ENCODE measurements at regions not wholly inside any gene's neighbourhood (a gene's known extent, or its start where the extent isn't known, plus 50 kb on each side); places are given as distances from the start of the nearest gene placed in this dataset.
"Not testable (repeated sequence)": the region's sequence is repeated elsewhere in the genome, so short reads cannot be mapped to it uniquely, and the experiment has no call there.

DNA sequence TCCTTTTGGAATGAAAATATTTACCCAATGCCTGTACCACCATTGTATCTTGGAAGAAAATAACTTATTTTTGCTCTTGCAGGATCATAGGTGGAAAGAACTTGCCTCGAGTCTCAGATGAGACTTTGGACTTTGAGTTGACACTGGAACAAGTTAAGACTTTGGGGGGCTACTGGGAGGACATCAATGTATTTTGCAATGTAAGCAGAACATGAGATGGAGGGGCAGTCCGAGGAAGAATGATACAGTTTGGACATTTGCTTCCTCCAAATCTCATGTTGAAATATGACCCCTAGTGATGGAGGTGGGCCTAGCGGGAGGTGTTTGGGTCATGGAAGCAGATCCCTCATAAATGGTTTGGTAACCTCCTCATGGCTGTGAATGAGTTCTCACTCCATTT, 1428.6 kb downstream of the ZPLD1 start:
- intact Hi-C loops (cut with micrococcal nuclease) = no loop called here

DNA sequence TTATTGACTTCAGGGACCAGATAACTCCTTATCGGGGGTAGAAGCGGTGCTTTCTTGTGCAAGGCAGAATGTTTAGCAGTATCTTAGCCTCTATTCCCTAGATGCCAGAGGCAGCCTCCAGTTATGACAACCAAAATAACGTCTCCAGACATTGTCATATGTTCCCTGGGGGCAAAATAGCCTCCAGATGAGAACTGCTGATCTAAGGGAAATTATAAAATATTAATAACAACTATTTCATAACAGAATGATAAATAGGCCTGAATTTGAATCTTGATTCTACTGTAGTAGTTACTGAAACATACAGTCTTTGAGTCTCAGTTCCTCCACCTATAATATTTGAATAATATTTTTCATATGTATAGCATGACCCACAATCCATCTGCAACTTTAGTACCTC, 1431.3 kb downstream of the ZPLD1 start:
- intact Hi-C loops (cut with micrococcal nuclease) = no loop called here

DNA sequence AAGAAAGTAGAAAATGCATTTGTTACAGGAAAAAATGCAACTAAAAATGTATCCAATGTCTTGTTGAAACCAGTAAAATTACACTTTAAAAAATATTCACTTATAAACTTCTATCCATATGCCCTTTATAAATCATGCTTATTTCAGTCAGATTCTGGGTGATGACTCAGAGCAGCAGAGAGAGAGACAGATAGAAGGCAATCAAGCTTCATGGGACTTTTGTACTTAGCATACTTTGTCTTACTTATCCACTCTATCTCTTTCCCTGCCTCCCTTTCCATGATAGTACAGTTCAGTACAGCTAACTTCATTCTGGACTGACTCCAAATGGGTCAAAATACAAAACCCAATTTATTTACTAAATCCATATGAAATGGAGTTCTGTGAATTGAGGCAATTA, 1438.2 kb downstream of the ZPLD1 start:
- intact Hi-C loops (cut with micrococcal nuclease) = no loop called here

DNA sequence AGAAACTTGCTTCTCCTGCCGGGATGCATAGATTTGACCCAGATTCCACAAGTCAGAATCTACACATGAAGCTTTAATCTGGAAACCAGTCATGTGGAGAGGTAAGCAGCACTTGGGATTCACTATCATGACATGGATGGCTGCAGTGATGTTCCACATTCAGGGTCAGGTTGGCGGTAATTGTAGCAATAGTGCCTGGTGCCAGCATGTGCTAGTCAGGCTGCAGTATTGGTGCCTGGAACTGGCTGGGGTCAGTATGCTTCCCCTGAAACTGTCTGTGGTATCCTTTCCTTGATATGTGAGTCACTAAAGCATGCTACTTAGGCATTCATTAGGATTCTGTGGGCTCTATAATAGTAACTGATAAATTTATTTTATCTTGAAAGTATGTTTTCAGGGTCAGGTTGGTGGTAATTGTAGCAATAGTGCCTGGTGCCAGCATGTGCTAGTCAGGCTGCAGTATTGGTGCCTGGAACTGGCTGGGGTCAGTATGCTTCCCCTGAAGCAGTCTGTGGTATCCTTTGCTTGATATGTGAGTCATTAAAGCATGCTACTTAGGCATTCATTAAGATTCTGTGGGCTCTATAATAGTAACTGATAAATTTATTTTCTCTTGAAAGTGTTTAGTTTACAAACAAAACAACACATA, 1439.2 kb downstream of the ZPLD1 start:
- intact Hi-C loops (cut with micrococcal nuclease) = no loop called here

DNA sequence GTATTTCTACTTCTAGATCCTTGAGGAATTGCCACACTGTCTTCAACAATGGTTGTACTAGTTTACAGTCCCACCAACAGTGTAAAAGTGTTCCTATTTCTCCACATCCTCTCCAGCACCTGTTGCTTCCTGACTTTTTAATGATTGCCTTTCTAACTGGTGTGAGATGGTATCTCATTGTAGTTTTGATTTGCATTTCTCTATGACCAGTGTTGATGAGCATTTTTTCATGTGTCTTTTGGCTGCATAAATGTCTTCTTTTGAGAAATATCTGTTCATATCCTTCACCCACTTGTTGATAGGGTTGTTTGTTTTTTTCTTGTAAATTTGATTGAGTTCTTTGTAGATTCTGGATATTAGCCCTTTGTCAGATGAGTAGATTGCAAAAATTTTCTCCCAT, 1447.0 kb downstream of the ZPLD1 start:
- intact Hi-C loops (cut with micrococcal nuclease) = not testable (repeated sequence)

DNA sequence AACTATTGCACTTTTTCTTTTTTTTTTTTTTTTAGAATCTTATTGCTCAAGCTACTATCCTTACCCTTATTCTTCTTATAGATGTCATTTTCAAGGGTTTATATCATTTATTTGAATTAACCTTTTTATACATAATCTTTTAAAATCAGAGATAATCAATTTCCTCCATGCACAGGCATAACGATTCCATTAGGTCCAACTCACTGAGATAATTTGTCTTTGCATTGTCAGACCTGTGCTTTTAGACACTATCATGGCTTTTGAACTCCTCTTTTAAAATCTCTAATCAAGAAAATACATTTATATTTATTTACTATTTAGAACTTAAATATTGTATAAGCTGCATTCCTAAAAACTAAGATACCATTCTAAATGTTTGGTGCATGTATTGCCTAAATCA, 1454.9 kb downstream of the ZPLD1 start:
- intact Hi-C loops (cut with micrococcal nuclease) = no loop called here

DNA sequence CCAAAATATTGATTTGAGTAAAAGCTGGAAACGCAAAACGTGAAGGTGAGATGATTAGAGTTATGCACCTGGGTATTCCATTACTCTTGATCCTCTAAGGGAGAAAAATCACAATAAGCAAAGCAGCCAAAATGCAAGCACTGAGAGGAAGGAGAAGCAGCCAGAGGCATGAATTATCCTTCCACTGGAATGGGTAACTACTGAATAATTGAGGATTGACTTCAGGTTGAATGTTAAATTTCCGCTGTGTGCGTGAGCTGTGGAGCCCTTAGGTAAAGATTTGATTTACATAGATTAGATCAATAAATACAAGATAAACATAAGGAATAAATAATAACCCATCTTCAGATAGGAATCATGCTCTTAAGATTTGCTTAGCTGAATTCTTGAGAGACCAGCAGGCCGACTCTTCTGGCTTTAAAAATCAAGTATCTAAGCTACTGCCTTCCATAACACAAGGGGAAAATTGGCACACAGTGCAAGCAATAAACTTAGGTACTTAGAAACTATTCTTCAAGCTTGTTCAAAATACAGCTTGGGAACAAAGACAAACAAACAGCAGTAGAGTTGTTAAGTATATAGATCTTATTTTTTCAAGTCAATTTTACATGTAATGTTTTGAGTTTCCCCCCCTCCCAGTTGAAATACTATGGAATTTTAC, 1459.5 kb downstream of the ZPLD1 start:
- intact Hi-C loops (cut with micrococcal nuclease) = no loop called here

DNA sequence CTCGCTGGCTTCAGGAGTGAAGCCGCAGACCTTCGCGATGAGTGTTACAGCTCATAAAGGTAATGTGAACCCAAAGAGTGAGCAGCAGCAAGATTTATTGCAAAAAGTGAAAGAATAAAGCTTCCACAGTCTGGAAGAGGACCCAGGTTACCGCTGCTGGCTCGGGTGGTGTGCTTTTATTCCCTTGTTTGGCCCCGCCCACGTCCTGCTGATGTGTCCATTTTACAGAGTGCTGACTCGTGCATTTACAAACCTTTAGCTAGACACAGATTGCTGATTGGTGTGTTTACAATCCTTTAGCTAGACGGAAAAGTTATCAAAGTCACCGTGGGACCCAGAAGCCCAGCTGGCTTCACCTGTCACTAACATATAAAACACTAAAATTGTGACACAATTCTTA, 1464.5 kb downstream of the ZPLD1 start:
- intact Hi-C loops (cut with micrococcal nuclease) = no loop called here

DNA sequence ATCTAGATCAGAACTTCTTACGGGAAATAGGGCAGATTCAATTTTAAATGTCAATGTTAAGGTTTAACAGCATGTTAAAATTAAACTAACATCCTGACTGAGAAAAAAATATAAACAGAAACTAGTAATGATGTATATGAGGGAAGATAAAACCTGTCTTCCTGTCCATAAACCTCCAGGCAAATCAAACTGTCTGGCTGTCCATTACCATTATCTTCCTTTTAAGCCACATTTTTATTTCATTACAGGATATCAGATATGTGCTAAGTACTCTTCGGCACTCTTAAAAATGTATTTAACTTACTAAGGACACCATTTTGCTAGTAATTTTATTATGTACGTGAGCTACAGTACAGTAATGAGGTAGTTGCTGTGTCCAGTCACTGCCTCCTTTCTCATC, 1461.7 kb upstream of the ALCAM start:
- intact Hi-C loops (cut with micrococcal nuclease) = no loop called here

DNA sequence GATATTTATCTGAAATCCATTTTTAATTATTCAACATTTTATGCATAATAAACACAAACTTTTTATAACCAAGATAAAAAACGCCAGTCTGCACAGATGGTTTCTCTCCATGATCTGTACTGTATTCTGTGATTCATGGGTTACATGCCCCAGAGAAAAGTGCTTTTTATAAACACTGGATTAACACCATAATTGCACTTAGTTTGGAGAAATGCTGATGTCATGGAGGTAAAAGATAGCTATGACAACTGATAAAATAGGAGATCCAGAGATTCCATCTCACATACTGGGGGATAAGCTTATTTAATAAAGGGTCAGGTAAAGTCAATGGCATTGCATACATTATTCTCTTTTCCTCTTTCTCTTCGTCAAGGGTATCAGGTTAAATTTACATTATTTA, 1460.4 kb upstream of the ALCAM start:
- intact Hi-C loops (cut with micrococcal nuclease) = no loop called here

DNA sequence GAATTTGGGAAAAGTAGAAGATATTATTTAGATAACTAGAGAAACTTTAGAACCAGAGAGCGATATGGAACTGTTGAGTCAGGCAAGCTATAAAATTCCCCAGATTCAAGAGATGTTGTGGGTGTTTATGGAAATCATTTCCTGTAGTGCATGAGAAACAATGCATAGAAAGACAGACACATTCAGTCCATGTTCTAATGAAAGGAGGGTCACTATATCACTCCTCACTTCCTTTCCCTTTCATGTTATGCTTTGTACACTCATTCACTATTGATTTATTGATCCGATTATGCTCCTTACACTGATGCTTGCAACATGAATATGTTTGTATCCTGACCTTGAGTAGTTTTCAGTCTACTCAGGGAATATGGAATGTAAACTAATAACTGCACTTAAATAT, 1459.9 kb upstream of the ALCAM start:
- intact Hi-C loops (cut with micrococcal nuclease) = no loop called here

DNA sequence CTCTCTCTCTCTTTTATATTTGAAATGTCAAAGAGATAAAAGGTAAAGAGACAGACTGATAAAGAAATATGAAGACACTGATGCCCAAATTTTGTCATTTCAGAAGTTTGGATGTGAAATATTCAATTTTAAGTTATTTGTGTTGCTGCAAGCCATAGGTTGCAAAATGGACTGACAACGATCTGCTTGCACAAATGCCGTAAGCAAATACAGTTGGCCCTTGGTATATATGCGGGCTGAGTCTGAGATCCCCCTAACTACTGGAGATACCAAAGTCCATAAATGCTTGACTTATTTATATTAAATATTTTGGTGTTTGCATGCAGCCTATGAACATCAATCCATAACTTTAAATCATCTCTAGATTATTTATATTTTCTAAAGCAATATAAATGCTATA, 1459.1 kb upstream of the ALCAM start:
- intact Hi-C loops (cut with micrococcal nuclease) = no loop called here

DNA sequence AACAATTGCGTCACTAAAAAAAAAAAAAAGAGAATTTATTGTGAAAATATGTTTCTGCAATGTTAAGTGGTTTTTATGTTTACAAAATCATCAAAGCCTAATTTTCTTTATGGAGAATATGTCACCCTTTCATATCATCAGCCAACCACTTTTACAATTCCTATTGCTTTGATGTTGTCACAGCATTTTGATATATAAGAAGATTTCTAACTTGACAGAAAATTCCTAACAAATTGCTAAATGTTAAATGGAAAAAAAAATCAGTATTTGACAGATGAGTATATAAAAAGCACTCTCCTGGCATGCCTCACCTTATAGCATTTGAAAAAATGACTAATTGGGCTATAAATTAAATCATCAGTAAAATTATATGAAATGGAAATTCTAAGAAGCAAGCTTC, 1457.3 kb upstream of the ALCAM start:
- intact Hi-C loops (cut with micrococcal nuclease) = no loop called here

DNA sequence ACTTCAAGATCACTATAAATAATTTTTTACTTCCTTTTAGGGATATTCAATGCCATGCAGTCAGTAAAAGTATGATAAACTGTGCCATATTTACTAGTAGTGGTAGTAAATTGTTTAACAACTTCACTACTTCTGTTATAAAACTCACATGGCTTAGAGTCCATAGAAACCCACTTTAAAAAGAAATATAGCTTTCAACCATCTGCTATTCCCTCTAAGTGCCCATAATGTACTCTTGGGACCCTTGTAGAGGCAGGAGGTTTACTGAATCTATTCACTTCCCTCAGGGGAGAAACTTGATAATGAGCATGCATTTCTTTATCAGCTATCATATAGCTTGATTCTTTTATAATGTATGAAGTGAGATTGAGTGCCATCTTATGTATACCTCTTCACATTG, 1448.4 kb upstream of the ALCAM start:
- intact Hi-C loops (cut with micrococcal nuclease) = no loop called here

DNA sequence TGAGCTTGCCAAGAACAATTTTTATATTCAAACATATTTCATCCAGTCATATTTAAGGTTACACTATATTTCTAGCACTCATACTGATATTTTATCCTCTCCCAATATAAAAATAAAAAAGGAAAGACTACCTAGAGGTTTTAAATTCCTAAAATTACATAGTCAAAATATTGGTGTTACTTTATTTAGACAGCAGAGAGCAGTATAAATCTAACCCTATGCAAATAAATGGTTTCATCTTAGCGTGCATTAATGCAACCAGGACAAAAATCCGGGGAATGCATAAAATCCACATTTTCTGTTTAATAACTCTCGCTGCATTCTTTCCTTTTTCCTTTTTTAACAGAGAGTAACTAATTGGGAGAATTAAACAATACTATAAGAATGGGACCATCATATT, 1447.4 kb upstream of the ALCAM start:
- intact Hi-C loops (cut with micrococcal nuclease) = no loop called here

DNA sequence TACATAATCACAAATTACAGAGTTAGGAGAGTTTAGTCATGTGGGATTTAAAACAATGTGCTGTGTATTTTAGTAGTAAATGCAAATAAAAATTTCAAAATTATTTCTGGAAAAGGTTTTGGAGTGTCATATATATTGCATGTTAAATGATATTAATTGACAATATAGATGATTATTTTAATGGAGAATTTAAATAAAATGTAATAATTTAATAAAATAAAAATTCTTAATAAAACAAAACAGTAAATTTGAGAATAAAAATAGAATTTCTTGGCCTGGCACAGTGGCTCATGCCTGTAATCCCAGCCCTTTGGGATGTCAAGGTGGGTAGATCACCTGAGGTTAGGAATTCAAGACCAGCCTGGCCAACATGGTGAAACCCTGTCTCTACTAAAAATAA, 1442.8 kb upstream of the ALCAM start:
- intact Hi-C loops (cut with micrococcal nuclease) = no loop called here

DNA sequence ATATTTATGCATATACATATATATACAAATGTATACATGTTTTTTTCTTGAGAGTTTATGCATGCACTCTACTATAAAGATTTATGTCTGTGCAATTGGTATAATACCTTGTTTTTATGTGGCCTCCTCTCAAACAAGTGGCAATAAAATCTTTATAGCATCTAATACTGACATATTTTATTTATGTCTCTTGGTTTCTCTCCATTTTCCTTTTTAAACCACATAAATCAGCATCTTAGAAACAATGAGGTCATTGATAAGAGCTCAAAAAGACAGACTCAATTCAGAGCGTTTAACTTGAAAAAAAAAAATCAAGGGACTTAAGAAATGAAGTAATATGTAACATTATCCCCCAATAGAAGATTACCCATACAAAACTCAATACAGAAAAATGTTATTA, 1442.2 kb upstream of the ALCAM start:
- intact Hi-C loops (cut with micrococcal nuclease) = no loop called here

DNA sequence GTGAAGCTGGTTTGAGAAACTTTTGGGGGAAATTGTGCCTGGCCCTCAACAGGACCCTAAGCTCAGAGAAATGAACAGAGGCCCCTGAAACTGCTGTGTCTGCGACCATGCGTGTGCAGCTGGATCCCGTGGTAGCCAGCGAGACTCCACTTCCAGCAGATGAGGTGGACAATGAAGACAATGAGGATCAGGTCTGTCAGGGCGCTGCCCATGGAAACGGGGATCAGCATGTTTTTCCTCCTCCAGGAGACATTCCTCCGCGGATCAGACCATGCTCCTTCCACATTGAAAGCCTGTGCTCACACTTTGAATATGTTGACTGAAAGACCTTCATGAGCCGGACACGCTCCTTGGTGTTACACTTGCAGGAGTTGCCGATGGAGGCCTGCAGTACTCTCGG, 1439.8 kb upstream of the ALCAM start:
- intact Hi-C loops (cut with micrococcal nuclease) = no loop called here

DNA sequence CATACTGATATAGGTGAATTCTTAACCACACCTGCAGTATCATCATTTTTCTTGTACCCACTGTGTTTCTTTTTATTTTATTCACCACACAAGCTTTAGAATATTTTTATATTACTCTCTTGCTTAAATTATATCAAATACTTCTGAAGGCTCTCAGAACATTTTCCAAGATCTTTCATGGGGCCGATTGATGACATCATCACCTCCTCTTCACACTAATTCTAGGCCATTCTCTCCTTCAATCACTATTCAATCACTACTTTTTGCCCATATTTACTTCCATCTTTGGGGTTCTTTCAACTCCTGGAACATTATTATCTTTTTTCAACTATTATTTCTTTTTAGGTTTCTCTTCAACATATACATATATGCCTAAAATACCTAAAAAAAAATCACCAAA, 1438.8 kb upstream of the ALCAM start:
- intact Hi-C loops (cut with micrococcal nuclease) = no loop called here

DNA sequence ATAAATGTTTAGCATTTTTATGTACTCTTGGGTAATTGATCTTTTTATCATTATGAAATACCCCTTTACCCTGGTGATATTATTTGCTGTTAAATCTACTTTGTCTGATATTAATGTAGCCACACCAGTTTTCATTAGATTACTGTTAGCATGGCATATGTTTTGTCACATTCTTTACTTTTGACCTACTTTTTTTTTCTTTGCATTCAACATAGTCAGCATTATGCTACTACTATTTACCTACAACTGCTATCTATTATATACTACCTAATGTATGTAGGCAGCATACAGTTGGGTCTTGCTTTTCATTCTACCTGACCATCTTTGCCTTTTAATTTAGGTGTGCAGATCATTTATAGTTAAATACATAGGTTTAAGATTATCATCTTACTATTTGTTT, 1429.6 kb upstream of the ALCAM start:
- intact Hi-C loops (cut with micrococcal nuclease) = no loop called here

DNA sequence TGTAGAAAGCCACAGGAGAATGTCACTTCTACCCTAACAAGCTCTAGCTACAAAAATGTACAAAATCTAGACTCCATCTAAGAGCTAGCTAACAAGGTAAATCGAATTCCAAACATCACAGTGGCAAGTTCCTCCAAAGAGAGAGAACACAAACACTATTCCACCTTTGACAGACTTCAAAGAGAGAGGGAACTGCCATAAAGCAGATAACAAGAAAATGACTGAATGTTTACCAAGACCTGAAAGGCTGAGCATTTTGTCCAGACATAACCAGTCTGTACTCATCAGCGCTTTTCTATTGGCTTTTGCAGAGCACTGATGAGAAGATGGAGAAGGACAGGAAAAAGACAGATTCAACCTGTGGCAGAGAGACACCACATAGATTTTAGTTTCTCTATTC, 1419.6 kb upstream of the ALCAM start:
- intact Hi-C loops (cut with micrococcal nuclease) = no loop called here

DNA sequence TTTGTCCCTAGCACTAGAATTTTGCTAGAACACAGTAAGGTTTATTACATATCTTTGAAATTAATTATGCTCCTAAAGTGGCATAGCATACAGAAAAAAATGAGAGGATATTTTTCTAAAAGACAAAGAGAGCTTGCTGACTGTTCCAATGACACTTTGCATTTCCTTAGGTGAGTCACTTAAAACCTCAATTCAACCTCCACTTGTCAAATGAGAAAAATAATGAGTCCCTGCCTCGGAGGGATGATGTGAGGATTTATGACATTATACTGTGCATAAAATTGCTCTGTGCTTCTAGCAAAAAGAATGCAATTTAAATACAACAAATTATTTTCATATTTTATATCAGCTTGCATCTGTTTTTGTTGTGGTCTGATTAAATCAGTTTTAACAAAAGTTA, 1417.0 kb upstream of the ALCAM start:
- intact Hi-C loops (cut with micrococcal nuclease) = no loop called here

DNA sequence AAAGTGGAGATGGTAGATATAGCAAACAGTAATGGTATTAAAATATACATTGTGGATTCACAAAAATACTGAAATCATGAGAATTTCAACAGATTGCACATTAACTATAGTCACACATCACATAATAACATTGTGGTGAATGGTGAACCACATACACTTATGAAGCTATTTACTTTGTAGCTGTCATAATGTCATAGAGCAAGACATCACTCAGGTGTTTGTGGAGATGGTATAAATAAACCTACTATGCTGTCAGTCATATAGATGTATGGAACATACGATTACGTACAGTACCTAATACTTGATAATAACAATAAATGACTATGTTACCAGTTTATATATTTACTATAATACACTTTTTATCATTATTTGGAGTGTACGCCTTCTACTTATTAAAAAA, 1416.0 kb upstream of the ALCAM start:
- intact Hi-C loops (cut with micrococcal nuclease) = no loop called here

DNA sequence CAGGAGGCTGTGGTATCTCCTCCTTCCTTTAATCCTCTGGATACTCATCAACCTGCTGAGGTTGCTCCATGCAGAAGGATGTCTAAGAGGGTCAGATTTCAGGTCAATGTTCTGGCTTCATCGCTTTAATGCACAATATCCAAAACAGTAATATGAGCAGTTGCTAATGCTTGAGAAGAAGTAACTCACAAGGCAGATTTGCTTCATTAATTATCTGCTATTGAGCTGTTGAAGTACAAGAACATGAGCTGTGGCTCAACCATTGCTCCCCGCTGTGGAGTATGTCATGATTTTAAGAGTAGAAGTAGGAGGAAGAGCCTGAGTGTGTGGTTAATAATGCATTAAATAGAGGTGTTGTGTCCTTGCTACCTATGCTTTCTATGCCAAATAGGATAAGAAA, 1412.9 kb upstream of the ALCAM start:
- intact Hi-C loops (cut with micrococcal nuclease) = no loop called here
